HuH-7 (cell line): ENCODE measurements at regions not wholly inside any gene's neighbourhood (a gene's known extent, or its start where the extent isn't known, plus 50 kb on each side); places are given as distances from the start of the nearest gene placed in this dataset.
A peak's percentile ranks its signal among the peaks of the same experiment; 100 is the strongest.

Experiments
- DNase-seq: peaks from one replicate; pipeline ENCODE4 v3.0.0; 2011; ENCODE audit warnings: low spot score

- DNase-seq, result peak; percentile 8
Measured at GRCh38 chr12:24135158-24135850, 185.8 kb upstream of the SOX5 start.

GRCh38 chr12:24134092-24134491, 184.6 kb upstream of the SOX5 start:
- DNase-seq, result no peak

GRCh38 chr12:24133384-24133783, 183.9 kb upstream of the SOX5 start:
- no peak for DNase-seq

GRCh38 chr12:24127919-24128721, 178.7 kb upstream of the SOX5 start:
- DNase-seq, result no peak

- no peak for DNase-seq
Measured at GRCh38 chr12:24125280-24125679, 175.8 kb upstream of the SOX5 start.

- no peak for DNase-seq
Measured at GRCh38 chr12:24121911-24122310, 172.4 kb upstream of the SOX5 start.

GRCh38 chr12:24118668-24119067, 169.2 kb upstream of the SOX5 start:
- no peak for DNase-seq

- DNase-seq, result no peak
Measured at GRCh38 chr12:24116548-24116947, 167.1 kb upstream of the SOX5 start.

- DNase-seq, result no peak
Measured at GRCh38 chr12:24113701-24114100, 164.2 kb upstream of the SOX5 start.

- DNase-seq, result no peak
Measured at GRCh38 chr12:24111616-24112015, 162.1 kb upstream of the SOX5 start.

GRCh38 chr12:24111086-24111485, 161.6 kb upstream of the SOX5 start:
- no peak for DNase-seq

GRCh38 chr12:24109381-24110039, 160.0 kb upstream of the SOX5 start:
- DNase-seq, result peak; percentile 52

- DNase-seq, result no peak
Measured at GRCh38 chr12:24102676-24103075, 153.2 kb upstream of the SOX5 start.

GRCh38 chr12:24099576-24099975, 150.1 kb upstream of the SOX5 start:
- no peak for DNase-seq

GRCh38 chr12:24095245-24095644, 145.8 kb upstream of the SOX5 start:
- no peak for DNase-seq

GRCh38 chr12:24089510-24089890, 140.0 kb upstream of the SOX5 start:
- DNase-seq, result no peak

- DNase-seq, result no peak
Measured at GRCh38 chr12:24088751-24089509, 139.5 kb upstream of the SOX5 start.

GRCh38 chr12:24087294-24087693, 137.8 kb upstream of the SOX5 start:
- no peak for DNase-seq

- DNase-seq, result no peak
Measured at GRCh38 chr12:24084800-24085199, 135.3 kb upstream of the SOX5 start.

GRCh38 chr12:24083838-24084237, 134.4 kb upstream of the SOX5 start:
- DNase-seq, result no peak

GRCh38 chr12:24081606-24082005, 132.1 kb upstream of the SOX5 start:
- DNase-seq, result no peak

- no peak for DNase-seq
Measured at GRCh38 chr12:24081092-24081529, 131.6 kb upstream of the SOX5 start.
